ENCODE measurements at regions not wholly inside any gene's neighbourhood (a gene's known extent, or its start where the extent isn't known, plus 50 kb on each side); places are given as distances from the start of the nearest gene placed in this dataset.

DNA sequence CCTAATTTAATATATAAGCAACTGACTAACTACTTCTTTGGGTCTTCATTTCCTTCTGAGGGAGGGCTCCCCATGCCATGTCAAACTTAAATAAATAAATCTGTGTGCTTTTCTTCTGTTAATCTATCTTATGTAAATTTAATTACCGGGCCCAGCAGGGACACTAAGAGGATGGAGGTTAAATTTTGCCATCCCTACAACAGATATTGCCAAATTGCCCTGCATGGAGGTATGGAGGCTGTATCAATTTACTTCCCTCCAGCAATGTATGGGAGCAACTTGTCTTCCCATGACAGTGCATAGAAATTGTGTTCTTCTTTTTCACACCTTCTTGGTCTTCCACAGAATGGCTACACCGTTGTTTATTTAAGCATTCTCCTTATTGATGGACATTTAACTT, 129.0 kb downstream of the NFKBIZ start:
- Mint-ChIP-seq H3K36me3 (ENCODE audit: low read depth) (no peaks in the 10 kb centered on the region), H3K4me3 (no peak overlapping the region), H3K9me3 (peaks cover 10% of the 10 kb centered on the region), H3K27me3 (ENCODE audit: low read depth) (peaks cover 44% of the 10 kb centered on the region), H3K27ac (ENCODE audit: unreplicated experiment) (no peak overlapping the region), H3K4me1 (no peaks in the 10 kb centered on the region)
- DNase-seq (ENCODE audit: low read depth, low spot score): no peak
- TF ChIP-seq CTCF (conservative IDR thresholded peaks at IDR 0.05): no peak

- peaks cover 9% of the 10 kb centered on the region for H3K9me3 Mint-ChIP-seq
- no peaks in the 10 kb centered on the region for H3K36me3 Mint-ChIP-seq (ENCODE audit: low read depth)
- no peak for DNase-seq (ENCODE audit: low read depth, low spot score)
- no peak overlapping the region for H3K27ac Mint-ChIP-seq (ENCODE audit: unreplicated experiment)
- H3K4me3 Mint-ChIP-seq: no peak overlapping the region
- TF ChIP-seq CTCF (conservative IDR thresholded peaks at IDR 0.05): no peak
- H3K27me3 Mint-ChIP-seq (ENCODE audit: low read depth): peaks cover 44% of the 10 kb centered on the region
- H3K4me1 Mint-ChIP-seq: no peaks in the 10 kb centered on the region
These were observed 129.7 kb downstream of the NFKBIZ start for GRCh38 chr3:101979033-101979432.

DNA sequence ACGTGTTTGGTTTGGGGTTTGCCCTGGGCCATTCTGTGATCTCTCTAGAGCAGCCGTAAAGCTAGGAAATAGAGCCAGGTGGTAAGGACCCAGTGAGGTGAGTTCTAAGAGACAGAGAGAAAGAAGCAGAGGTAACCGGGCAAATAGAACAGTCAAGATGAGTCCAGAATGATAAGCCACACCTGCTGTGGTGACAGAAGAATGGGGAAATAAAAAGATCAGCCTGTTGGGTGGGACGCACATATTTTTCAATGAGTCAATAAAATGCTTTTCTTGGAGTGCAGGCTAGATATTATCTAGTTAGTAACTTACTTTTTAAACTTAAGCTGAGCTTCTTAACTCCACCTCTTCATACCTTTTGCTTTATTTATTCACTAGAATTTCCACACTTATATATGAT, 135.0 kb downstream of the NFKBIZ start:
- no peak overlapping the region for H3K27ac Mint-ChIP-seq (ENCODE audit: unreplicated experiment)
- no peak overlapping the region for H3K4me3 Mint-ChIP-seq
- H3K9me3 Mint-ChIP-seq: peaks cover 7% of the 10 kb centered on the region
- peaks cover 21% of the 10 kb centered on the region for H3K27me3 Mint-ChIP-seq (ENCODE audit: low read depth)
- H3K4me1 Mint-ChIP-seq: no peaks in the 10 kb centered on the region
- DNase-seq (ENCODE audit: low read depth, low spot score): no peak
- no peak for TF ChIP-seq CTCF (conservative IDR thresholded peaks at IDR 0.05)
- no peaks in the 10 kb centered on the region for H3K36me3 Mint-ChIP-seq (ENCODE audit: low read depth)

- Mint-ChIP-seq H3K4me1 (no peaks in the 10 kb centered on the region), H3K4me3 (no peak overlapping the region), H3K9me3 (peaks cover 3% of the 10 kb centered on the region), H3K27me3 (ENCODE audit: low read depth) (no peaks in the 10 kb centered on the region), H3K36me3 (ENCODE audit: low read depth) (no peaks in the 10 kb centered on the region), H3K27ac (ENCODE audit: unreplicated experiment) (no peak overlapping the region)
- DNase-seq (ENCODE audit: low read depth, low spot score): no peak
- TF ChIP-seq CTCF (conservative IDR thresholded peaks at IDR 0.05): no peak
These were observed 139.3 kb downstream of the NFKBIZ start for GRCh38 chr3:101988596-101988995.

GRCh38 chr3:101989578-101990200, 140.4 kb downstream of the NFKBIZ start:
- Mint-ChIP-seq H3K4me1 (no peaks in the 10 kb centered on the region), H3K9me3 (peaks cover 3% of the 10 kb centered on the region), H3K27me3 (ENCODE audit: low read depth) (no peaks in the 10 kb centered on the region), H3K36me3 (ENCODE audit: low read depth) (no peaks in the 10 kb centered on the region), H3K27ac (ENCODE audit: unreplicated experiment) (no peak overlapping the region), H3K4me3 (no peak overlapping the region)
- no peak for DNase-seq (ENCODE audit: low read depth, low spot score)
- TF ChIP-seq CTCF (conservative IDR thresholded peaks at IDR 0.05): no peak

Data from neural crest cell (in vitro differentiated cells).